GM19438 (cell line): ENCODE measurements at regions not wholly inside any gene's neighbourhood (a gene's known extent, or its start where the extent isn't known, plus 50 kb on each side); places are given as distances from the start of the nearest gene placed in this dataset.
"Not testable (repeated sequence)": the region's sequence is repeated elsewhere in the genome, so short reads cannot be mapped to it uniquely, and the experiment has no call there.

Source experiments
- ATAC-seq: cut with Tn5 transposase; IDR thresholded peaks from one replicate; pipeline ENCODE4 v1.9.1; 2021; ENCODE audit warnings: low read depth; ENCODE audit not compliant: unreplicated experiment

GRCh38 chr6:15106958-15107643 lies 138.8 kb upstream of the JARID2 start:
- no peak for ATAC-seq

GRCh38 chr6:15107644-15108382 lies 138.1 kb upstream of the JARID2 start:
- ATAC-seq = no peak

GRCh38 chr6:15108383-15108715 lies 137.5 kb upstream of the JARID2 start:
- no peak for ATAC-seq

- ATAC-seq = no peak
Observed at GRCh38 chr6:15109338-15110090, 136.4 kb upstream of the JARID2 start.

GRCh38 chr6:15110726-15111354 lies 135.0 kb upstream of the JARID2 start:
- ATAC-seq = no peak

- ATAC-seq = not testable (repeated sequence)
Observed at GRCh38 chr6:15111576-15111975, 134.3 kb upstream of the JARID2 start.

GRCh38 chr6:15113587-15113986 lies 132.3 kb upstream of the JARID2 start:
- no peak for ATAC-seq

GRCh38 chr6:15114061-15114460 lies 131.8 kb upstream of the JARID2 start:
- ATAC-seq = no peak

- no peak for ATAC-seq
Observed at GRCh38 chr6:15116889-15117288, 129.0 kb upstream of the JARID2 start.

- no peak for ATAC-seq
Observed at GRCh38 chr6:15121443-15121842, 124.4 kb upstream of the JARID2 start.

- ATAC-seq = no peak
Observed at GRCh38 chr6:15121977-15122550, 123.8 kb upstream of the JARID2 start.

GRCh38 chr6:15129887-15130286 lies 116.0 kb upstream of the JARID2 start:
- ATAC-seq = no peak

GRCh38 chr6:15131234-15131633 lies 114.6 kb upstream of the JARID2 start:
- no peak for ATAC-seq

GRCh38 chr6:15131651-15132061 lies 114.2 kb upstream of the JARID2 start:
- ATAC-seq = no peak

GRCh38 chr6:15132167-15132566 lies 113.7 kb upstream of the JARID2 start:
- ATAC-seq = no peak

GRCh38 chr6:15132854-15133670 lies 112.8 kb upstream of the JARID2 start:
- no peak for ATAC-seq

- no peak for ATAC-seq
Observed at GRCh38 chr6:15137086-15137485, 108.8 kb upstream of the JARID2 start.

- ATAC-seq = no peak
Observed at GRCh38 chr6:15143086-15143485, 102.8 kb upstream of the JARID2 start.

- ATAC-seq = no peak
Observed at GRCh38 chr6:15143540-15143939, 102.3 kb upstream of the JARID2 start.

GRCh38 chr6:15145821-15146220 lies 100.0 kb upstream of the JARID2 start:
- no peak for ATAC-seq
